GM19324 (cell line): ENCODE measurements at regions not wholly inside any gene's neighbourhood (a gene's known extent, or its start where the extent isn't known, plus 50 kb on each side); places are given as distances from the start of the nearest gene placed in this dataset.

Experiments used
- ATAC-seq: cut with Tn5 transposase; IDR thresholded peaks from one replicate; pipeline ENCODE4 v1.9.1; 2021; ENCODE audit warnings: mild to moderate bottlenecking, moderate library complexity; ENCODE audit not compliant: unreplicated experiment, low FRiP score

GRCh38 chr2:83725735-83726134 is 733.3 kb downstream of the SUCLG1 start:
- ATAC-seq, result no peak

- ATAC-seq, result no peak
These were observed 753.9 kb downstream of the SUCLG1 start for GRCh38 chr2:83705146-83705545.

DNA sequence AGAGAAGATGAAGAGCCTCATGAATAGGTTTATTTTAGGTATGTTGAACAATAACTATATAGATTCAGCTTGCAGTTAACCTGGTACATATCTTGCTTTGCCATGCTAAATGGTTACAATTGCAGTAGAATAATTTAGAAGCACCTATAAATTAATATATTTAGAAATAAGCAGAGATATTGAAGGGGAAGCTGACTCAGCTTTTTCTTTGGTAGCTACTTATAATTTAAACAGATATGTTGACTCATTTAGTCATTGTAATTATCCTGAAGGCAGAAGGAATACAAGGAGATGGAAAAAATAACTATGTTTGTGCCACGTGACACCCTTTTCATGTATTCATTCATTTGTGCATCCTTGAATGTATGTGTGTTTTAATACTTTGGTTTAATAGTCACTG is 755.5 kb downstream of the SUCLG1 start:
- ATAC-seq, result no peak

DNA sequence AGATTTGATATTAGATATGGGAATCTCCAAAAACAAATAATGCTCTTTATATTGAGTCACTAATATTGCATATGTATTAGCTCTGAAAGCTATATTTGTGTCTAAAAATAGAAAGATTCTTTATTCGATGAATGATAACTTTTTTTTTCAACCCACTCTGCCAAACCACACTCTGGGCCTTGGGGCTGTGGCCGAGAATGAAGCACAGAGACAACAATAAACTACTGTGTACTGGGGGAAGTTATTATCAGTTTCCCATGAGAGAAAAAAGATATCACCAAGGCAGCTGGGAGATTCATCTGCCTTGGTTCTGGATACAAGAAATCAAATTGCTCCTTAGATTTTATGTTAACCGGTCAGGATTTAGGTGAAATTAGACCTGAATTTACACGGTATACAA is 762.2 kb downstream of the SUCLG1 start:
- ATAC-seq, result no peak

- no peak for ATAC-seq
These were observed 763.5 kb downstream of the SUCLG1 start for GRCh38 chr2:83695530-83695929.

DNA sequence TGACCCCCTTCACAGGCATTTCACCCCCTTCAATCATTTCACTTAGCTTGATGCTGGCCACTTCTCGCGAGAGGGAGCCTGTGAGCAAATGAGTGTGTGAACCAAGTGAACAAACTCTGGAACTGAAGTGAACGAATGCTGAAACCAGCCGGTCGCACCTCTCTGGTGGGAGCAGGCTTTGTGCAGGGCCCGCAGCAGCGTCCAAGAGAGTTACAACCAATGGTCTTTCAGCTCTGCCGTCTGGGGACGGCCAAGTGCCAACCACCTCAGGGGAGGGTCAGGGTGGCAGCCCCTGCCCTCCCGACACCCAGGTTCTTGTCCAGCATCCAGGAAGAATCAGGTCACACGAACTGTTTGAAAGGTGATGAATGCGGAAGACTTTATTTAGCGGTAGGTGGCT is 764.0 kb downstream of the SUCLG1 start:
- ATAC-seq, result no peak

GRCh38 chr2:83689402-83689801 is 769.7 kb downstream of the SUCLG1 start:
- no peak for ATAC-seq

DNA sequence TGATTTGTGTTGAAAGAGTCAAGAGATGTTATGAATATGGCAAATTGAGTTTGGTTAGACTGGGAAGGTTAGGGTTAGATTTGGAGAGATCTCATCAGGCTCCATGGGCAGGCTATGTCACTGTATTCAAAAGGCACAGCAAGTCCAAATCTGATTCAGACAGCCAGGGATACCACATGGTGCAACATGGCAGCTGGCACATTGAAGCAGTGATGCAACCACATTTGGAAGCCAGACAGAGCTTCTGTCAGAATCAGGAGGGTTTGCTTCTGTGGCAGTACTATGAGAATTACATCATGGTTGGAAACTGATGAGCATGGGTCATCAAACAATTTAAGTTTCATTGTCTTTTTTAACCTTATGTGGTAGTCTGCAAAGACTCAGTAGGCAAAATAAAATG is 772.2 kb downstream of the SUCLG1 start:
- no peak for ATAC-seq

GRCh38 chr2:83674050-83674449 is 785.0 kb downstream of the SUCLG1 start:
- no peak for ATAC-seq

GRCh38 chr2:83665894-83666293 is 793.2 kb downstream of the SUCLG1 start:
- no peak for ATAC-seq

GRCh38 chr2:83665154-83665553 is 793.9 kb downstream of the SUCLG1 start:
- ATAC-seq, result no peak

- ATAC-seq, result no peak
These were observed 797.4 kb downstream of the SUCLG1 start for GRCh38 chr2:83661711-83662110.

DNA sequence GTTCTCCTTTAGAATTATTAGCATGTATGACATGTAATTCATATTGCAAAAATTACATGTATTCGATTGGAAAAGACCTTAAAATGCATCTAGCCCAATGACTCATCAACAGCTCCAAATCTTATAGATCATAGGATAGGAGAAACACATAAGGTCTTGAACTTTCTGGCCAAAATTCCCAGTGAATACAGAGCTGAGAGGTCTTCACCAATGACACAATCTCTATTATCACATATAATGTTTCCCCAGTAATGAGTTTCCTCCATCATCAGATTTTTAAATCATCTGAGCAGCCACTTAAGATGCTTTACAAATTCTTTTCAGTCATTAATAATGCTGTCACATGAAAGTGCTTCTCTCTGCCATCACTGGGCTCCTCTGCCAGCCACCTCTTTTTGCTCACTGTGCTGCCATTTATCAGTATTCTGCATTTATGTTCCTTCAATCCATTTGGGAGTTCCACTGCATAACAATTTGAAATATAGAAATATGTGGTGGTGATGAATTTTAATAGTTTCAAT is 804.9 kb downstream of the SUCLG1 start:
- ATAC-seq, result no peak

DNA sequence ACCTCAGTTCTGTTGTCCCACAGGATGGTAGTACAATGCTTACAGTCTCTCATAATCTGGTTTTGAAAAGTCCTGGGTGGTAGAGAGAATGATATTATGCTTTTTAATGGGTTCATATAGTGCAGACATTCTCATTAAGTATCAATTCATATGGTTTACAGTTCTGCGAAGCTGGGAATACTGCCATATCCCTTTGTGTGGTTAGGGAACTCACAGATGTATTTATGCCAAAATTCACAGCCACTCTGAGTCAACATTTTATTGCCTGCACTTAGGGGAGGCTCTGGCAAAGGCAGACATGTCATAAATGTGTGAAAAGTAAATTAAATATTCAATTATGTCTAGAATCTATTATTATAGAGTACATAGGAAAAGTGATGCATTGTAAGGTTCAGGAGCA is 808.2 kb downstream of the SUCLG1 start:
- no peak for ATAC-seq

- no peak for ATAC-seq
These were observed 808.9 kb downstream of the SUCLG1 start for GRCh38 chr2:83650161-83650560.

DNA sequence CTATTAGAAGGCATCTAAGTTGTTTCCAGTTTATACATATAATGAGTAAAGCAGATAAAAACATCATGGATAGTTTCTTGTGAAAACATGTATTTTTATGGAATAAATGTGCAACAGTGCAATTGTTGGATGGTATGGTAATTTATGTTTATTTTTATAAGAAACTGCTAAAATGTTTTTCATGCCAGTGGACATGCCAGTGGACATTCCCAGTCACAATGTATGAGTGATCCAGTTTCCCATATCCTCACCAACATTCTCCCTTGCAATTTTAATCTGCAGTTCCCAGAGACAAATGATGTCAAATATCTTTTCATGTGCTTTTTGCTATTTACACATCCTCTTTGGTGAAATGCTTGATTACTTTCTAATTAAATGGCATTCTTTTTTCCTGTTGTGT is 818.6 kb downstream of the SUCLG1 start:
- ATAC-seq, result no peak

- no peak for ATAC-seq
These were observed 825.7 kb downstream of the SUCLG1 start for GRCh38 chr2:83633423-83633822.

DNA sequence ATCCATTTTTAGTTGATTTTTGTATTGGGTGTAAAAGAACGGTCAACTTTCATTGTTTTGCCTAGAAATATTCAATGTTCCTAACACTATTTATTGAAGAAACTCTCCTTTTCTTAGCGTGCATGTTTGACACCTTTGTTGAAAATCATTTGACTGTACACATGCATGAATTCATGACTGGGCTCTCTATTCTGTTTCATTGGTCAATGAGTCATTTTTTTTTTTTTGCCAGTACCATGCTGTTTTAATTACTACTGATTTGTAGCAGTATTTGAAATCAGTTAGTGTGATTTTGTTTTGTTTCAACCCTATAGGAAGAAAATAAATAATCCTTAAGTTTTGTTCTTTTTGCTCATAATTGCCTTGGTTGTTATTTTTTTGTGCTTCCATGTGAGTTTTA is 828.7 kb downstream of the SUCLG1 start:
- no peak for ATAC-seq

DNA sequence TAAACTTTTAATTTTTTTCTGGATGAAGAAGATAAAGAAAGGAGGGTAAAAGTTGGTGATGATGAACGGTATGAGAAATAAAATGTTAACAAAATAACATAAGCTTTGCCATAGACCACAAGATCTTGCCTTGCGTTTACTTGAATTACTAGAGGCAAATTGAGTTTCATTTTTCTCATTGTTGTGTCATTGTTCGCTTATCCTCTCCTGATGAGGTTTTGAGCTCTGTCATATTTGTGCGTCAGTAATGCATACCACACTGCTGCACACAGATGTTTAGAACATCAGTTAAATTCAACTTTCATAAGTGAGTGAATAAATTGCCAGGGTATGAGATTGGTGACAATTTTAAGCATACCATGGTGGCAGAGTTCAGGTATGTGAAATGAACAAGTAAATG is 843.6 kb downstream of the SUCLG1 start:
- ATAC-seq, result no peak

DNA sequence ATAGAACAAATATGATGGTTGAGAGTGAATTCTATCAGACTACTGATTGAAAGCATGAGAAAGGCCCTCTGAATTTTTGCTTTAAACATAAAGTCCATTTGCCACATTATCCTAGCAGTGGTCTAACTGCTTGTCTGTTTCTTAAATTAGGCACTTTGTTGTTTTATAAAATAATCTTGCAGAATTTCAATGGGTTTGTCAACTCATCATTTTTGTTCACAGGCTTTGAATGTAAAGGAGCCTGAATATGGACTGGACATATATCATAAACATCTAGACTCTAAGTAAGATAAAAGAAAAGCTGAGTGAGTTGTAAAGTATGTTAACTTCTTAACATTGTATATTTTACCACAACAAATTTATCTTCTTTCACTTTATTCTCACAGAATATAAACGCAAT is 845.9 kb downstream of the SUCLG1 start:
- ATAC-seq, result no peak

DNA sequence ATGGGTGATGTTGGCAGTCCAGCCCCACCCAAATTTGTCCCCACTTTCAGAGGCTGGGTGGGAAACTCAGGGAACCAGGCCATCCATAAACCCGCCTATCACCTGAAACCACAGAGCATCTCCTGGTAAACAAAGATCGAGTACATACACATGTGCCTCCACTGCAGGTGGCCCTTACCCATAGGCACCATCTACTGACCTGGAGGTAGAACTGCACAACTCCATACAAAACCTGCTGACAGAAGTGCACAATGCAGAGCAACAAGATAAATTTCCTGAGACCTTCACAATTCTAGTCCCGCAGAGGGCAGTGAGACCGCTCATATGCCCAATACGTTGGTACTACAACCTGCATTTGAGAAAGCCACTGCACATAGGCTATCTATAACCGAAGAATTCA is 856.3 kb downstream of the SUCLG1 start:
- no peak for ATAC-seq

DNA sequence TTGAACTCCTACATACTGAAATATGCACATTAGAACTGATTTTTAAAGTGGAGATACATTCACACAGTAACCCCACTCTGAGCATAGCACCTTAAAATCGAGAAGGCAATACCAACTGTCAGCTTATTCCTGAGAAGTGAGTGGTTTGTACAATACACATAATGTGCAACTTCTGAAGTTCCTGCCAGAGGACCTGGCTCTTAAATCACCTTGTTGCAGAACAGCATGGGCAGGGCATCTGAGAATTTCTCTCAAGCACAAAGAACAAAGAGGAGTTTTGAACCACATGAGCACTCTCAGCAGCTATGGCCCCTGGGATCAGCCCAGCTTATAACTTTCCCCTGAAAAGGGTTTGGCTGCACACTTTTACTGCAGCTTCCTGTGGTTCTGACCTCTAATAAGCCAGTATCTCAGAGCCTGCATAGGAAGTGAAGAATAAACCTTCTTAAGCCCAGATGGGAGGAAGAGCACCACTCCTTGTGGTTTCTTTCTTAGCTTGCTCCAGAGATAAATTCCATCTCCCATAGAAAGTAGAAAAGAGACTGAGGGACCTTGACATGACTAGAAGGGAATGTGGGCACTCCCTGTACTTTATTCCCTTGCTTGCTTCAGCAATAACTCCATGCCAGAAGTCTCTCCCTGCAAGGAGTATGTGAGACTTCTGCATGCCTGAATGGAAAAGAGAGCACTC is 862.3 kb downstream of the SUCLG1 start:
- no peak for ATAC-seq

DNA sequence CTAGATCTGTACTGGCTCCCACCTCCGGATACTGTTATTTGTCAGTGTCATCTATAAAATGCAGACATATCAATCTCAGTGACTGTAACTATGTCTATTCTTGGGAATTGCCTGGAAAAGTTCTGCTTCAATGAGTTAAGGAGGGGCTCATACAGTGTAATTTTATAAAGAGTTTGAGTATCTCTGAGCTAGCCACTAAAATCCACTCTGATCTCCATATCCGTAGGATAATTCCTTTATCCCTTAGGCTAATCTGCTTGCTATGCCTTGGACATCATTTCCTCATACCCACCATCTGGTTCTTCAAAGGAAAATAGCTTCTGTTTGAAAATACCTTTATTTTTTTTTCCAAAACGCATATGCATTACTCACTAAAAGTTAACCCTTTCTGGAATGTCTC is 863.2 kb downstream of the SUCLG1 start:
- ATAC-seq, result no peak
